HG03108 (cell line): ENCODE measurements at regions not wholly inside any gene's neighbourhood (a gene's known extent, or its start where the extent isn't known, plus 50 kb on each side); places are given as distances from the start of the nearest gene placed in this dataset.
"Not testable (repeated sequence)": the region's sequence is repeated elsewhere in the genome, so short reads cannot be mapped to it uniquely, and the experiment has no call there.

Source experiments
- ATAC-seq: cut with Tn5 transposase; IDR thresholded peaks from one replicate; pipeline ENCODE4 v1.9.1; 2021; ENCODE audit warnings: moderate library complexity; ENCODE audit not compliant: unreplicated experiment

DNA sequence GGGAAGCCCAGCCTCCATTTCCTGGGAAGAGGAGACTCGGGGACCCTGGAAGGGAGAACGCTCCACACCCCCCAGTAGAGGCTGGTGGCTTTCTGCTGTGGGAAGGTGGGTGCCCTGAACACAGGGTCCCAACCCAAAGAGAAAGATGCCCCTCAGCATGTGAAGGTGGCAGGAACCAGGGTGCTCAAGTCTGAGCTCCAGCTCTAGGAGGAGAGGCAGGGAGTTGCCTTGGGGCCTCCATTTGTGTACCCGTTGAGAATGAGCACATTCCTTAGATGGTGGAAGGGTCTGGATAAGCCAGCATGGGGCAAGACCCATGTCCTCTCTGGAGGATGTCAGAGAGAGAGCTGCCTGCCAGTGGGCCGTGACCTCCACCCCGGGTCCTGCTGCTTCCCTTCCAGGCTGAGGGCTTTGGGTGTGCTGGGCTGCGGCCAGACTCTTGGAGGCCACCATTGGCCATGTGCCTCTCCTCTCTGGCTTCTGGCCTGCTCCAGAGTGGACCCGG is 212.4 kb downstream of the TBC1D2B start:
- no peak for ATAC-seq

- ATAC-seq: no peak
These were observed 213.1 kb downstream of the TBC1D2B start for GRCh38 chr15:77864211-77865105.

- ATAC-seq: no peak
These were observed 213.9 kb downstream of the TBC1D2B start for GRCh38 chr15:77863491-77864105.

DNA sequence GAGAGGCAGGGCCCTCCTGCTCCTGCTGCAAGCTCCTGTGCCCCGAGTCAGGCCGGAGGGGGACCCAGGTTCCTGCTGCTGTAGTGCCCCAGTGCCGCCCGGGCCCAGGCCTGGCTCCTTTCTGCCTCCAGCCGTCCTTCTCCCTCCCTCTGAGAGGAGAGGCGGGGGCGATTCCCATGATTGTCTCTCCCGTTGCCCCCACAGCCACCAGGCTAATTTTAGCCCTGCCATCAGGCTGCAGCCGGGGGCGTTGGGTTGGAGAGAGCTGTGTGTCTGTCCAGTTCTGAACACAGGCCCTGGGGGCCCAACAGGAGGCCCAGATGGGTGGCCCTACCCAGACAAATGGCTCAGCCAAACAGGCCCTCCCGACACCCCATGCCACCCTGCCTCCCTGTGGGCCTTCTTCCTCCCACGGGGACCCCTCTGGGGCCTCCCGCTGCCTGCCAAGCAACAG is 214.8 kb downstream of the TBC1D2B start:
- no peak for ATAC-seq

GRCh38 chr15:77861997-77862635 is 215.4 kb downstream of the TBC1D2B start:
- ATAC-seq: not testable (repeated sequence)

- ATAC-seq: no peak
These were observed 217.3 kb downstream of the TBC1D2B start for GRCh38 chr15:77860071-77860691.

DNA sequence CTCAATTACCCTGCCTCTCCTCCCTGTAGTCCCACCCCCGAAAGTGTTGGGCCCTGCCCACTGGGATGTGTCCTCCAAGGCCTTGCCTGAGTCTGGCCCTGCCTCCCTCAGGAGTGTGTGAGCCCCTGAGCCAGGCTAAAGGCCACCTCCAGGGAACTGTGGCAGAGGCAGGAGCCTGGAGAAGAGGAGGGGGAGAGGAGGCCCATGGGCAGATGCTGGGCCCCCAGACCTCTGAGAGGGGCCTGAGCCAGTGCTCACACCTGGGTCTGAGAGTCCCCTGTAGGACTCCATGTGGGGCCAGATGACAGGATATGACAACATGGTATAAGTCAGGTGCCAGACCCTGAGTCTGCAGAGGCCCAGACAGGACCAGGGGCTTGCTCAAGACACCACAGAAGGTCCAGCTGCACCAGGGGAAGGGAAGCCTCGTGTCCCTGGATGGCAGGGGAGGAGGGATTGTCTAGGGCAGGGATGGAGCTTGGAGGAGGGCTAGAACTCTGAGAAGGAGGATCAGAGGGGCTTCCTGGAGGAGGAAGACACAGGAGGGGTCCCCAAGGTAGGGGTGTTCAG is 217.9 kb downstream of the TBC1D2B start:
- ATAC-seq: no peak

DNA sequence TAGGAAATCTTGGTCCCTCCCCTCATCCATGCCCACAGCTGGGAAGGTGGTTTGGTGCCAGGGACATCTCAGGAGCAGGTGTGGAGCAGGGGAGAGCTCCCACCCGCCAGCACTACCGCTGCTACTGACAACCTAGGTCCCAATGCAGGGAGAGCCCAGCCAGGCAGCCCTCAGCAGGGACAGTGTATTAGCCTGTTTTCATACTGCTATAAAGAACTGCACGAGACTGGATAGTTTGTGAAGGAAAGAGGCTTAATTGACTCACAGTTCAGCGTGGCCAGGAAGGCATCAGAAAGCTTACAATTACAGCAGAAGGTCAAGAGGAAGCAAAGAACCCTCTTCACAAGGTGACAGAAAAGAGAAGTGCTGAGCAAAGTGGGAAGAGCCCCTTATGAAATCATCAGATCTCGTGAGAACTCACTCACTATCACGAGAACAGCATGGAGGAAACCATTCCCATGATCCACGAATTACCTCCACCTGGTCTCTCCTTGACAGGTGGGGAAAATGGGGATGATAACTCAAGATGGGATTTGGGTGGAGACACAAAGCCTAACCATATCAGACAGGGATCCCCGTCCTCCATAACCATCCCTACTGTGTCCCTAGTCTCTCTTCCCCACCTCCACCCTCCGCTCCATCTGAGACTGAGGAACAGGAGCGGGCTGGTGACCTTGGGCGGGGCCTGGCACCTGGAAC is 218.6 kb downstream of the TBC1D2B start:
- ATAC-seq: no peak

DNA sequence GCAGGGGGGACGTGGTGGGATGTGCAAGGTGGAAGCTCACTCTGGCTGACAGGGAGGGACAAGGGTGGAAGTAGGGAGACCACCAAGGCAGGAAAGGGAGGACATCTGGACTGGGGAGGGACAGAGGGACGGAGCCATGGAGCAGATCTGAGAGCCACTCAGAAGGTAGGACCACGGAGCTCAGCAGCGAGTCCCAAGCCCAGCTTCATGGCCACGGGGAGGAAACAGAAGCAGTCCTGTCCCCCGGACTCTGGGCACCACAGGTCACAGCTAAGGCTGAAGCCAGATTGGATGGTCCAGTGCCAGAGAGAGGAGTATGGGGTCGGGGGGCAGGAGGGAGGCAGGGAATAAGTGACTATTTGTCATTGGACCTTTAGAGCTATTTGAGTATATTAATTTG is 220.1 kb downstream of the TBC1D2B start:
- ATAC-seq: no peak

- no peak for ATAC-seq
These were observed 220.7 kb downstream of the TBC1D2B start for GRCh38 chr15:77856705-77857346.

DNA sequence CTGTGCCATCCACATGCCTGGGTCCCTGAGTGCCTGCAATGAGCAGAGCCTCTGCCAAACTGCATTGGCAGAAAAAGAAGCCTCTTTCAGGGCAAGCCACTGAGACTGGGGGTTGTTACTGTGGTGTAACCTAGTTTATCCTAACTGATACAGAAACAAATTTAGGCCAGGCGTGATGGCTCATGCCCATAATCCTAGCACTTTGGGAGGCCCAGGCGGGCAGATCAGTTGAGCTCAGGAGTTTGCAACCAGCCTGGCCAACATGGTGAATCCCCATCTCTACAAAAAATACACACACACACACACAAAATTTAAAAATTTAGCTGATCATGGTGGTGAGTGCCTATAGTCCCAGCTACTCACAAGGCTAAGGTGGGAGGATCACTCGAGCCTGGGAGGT is 221.6 kb downstream of the TBC1D2B start:
- ATAC-seq: no peak

GRCh38 chr15:77854980-77855379 is 222.3 kb upstream of the LINGO1 start:
- no peak for ATAC-seq

GRCh38 chr15:77853910-77854309 is 221.2 kb upstream of the LINGO1 start:
- ATAC-seq: no peak

DNA sequence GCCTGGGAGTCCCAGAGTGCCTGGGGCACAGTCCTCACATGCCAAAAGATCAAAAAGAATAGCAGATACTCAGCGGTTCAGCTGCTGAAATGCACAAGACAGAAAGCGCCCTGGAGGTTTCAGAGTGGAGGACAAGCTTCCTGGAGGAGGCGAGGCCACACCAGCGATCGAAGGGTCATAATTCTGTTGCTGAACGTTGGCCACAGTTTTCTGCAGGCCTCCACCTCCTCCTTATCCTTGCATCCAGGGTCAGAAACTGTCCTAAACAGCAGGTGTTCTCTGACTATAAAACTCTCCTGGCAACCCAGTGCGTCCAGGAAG is 220.3 kb upstream of the LINGO1 start:
- no peak for ATAC-seq

DNA sequence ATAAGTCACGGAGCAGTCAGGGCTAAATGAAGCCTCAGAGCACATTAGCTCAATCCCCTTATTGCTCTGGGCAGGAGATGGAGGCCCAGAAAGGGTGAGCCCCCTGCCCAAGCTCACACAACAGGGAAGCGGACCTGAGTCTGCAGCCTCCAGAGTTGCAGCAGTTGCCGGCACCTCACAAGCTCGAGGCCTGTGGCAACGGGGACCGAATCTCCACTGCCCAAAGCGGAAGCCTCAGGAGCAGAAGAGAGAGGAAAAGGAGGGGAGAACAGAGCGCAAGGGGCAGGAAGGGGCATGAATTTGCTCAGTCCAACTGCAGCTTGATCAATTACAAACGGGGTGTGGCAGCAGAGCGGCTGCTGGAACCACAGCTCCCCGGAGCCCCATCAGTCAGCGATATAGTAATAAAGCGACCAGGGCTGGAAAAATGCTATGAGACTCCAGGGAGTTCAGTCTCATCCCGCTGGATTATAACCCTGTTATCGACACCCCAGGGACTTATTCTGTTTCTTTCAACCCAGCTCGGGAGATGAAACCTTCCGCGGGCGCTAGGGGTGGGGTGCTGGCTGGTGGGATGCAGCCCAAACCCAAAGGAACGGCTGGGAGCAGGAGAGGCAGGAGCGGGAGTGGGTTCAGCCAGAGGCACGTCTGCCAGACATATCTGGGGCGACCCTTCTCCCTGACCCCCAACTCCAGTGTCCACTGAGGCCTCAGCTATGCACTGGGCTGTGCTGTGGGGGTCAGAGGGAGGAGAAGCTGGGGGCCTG is 219.7 kb upstream of the LINGO1 start:
- ATAC-seq: no peak

- no peak for ATAC-seq
These were observed 219.0 kb upstream of the LINGO1 start for GRCh38 chr15:77851691-77852090.

DNA sequence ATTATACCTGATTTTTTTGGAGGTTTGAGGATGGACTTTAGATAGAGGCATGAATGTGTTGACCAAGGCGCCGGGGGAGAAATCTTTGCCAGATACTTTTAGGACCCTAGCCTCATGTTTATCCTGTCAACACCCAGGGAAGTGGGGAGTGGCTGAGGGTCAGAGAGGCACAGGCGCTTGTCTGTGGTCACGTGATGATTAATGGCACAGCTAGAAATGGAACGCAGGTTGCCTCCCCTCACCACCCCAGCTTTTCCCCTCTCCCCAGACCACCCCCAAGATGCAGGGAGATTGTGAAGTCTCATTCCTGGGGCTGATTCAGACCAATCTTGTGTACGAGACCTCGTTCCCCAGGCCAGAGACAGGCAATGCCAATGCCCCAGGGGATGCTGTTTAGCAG is 218.4 kb upstream of the LINGO1 start:
- no peak for ATAC-seq

DNA sequence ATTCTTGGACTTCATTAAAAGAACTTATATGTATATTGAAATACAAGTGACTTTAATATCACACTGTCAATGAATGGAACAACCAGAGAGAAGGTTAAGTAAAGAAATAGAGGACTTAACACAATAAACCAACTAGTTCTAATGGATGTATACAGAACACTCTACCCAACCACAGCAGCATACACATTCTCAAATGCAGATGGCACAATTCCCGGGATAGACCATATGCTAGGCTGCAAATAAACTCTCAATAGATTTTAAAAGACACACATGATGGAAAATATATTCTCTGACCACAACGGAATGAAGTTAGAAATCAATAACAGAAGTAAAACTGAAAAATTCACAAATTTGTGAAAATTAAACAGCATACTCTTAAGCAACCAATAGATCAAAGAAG is 214.3 kb upstream of the LINGO1 start:
- no peak for ATAC-seq

DNA sequence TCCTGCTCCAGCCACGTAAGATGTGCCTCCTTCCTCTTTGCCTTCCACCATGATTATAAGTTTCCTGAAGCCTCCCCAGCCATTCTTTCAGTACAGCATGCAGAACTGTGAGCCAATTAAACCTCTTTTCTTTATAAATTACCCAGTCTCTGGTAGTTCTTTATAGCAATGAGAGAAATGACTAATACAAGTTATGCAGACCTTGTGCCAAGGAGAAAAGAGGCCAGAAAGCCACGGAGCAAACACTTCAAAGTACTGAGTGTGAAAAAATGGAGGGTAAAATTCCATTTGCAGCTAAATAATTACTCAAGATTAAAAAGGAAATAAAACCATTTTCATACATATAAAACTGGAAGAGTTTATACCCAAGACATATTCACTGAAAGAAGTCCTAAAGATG is 213.6 kb upstream of the LINGO1 start:
- no peak for ATAC-seq
